WTC11 (cell line): ENCODE measurements at regions not wholly inside any gene's neighbourhood (a gene's known extent, or its start where the extent isn't known, plus 50 kb on each side); places are given as distances from the start of the nearest gene placed in this dataset.

ENCODE experiments used
- GABPB1 ChIP-seq: sonication (generic); formaldehyde crosslinking; IDR thresholded peaks from 2 replicates; pipeline ENCODE4 v1.8.1; 2023; ENCODE audit warnings: mild to moderate bottlenecking, missing genetic modification reagents
- NFYB ChIP-seq: sonication (generic); formaldehyde crosslinking; conservative IDR thresholded peaks from 2 replicates; pipeline ENCODE4 v1.8.0; 2022; ENCODE audit warnings: low read depth, missing genetic modification reagents
- NR1H2 ChIP-seq: sonication (generic); formaldehyde crosslinking; IDR thresholded peaks from 2 replicates; pipeline ENCODE4 v1.9.0; 2021; ENCODE audit warnings: mild to moderate bottlenecking, moderate library complexity, missing genetic modification reagents
- RELA ChIP-seq: sonication (generic); formaldehyde crosslinking; IDR thresholded peaks from 2 replicates; pipeline ENCODE4 v1.8.1; 2022; ENCODE audit warnings: missing genetic modification reagents, mild to moderate bottlenecking, borderline replicate concordance
- ZNF138 ChIP-seq: sonication (generic); formaldehyde crosslinking; conservative IDR thresholded peaks from 2 replicates; pipeline ENCODE4 v1.8.1; 2022; ENCODE audit warnings: mild to moderate bottlenecking, moderate library complexity, missing genetic modification reagents
- ZNF263 ChIP-seq: sonication (generic); formaldehyde crosslinking; IDR thresholded peaks from 2 replicates; pipeline ENCODE4 v1.8.1; 2022; ENCODE audit warnings: low read depth, mild to moderate bottlenecking, moderate library complexity, missing genetic modification reagents
- ZNF423 ChIP-seq: fragments of 250-450 bp; sonication (Bioruptor Pico); IDR thresholded peaks from 2 replicates; pipeline ENCODE4 v2.1.2; 2022; ENCODE audit warnings: mild to moderate bottlenecking, moderate library complexity
- TF ChIP-seq, protein P1 (sequence below): sonication (generic); formaldehyde crosslinking; conservative IDR thresholded peaks from 2 replicates; pipeline ENCODE4 v1.8.1; 2022; ENCODE audit warnings: mild to moderate bottlenecking, missing genetic modification reagents
- TF ChIP-seq, protein P2 (sequence below): fragments of 200-600 bp; IDR thresholded peaks from 2 replicates; pipeline ENCODE4 v1.8.0; 2022; ENCODE audit warnings: antibody characterized with exemption

GRCh38 chr2:187855689-187856088 is 301.5 kb upstream of the TFPI start:
- TF ChIP-seq NR1H2 (no peak), NFYB (CRISPR knock-in tag) (no peak), ZNF423 (CRISPR knock-in tag) (no peak), ZNF138 (no peak), RELA (CRISPR knock-in tag) (no peak), GABPB1 (no peak), ZNF263 (CRISPR knock-in tag) (no peak)
- TF ChIP-seq, protein P1, sequence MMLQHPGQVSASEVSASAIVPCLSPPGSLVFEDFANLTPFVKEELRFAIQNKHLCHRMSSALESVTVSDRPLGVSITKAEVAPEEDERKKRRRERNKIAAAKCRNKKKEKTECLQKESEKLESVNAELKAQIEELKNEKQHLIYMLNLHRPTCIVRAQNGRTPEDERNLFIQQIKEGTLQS = no peak
- TF ChIP-seq, protein P2, sequence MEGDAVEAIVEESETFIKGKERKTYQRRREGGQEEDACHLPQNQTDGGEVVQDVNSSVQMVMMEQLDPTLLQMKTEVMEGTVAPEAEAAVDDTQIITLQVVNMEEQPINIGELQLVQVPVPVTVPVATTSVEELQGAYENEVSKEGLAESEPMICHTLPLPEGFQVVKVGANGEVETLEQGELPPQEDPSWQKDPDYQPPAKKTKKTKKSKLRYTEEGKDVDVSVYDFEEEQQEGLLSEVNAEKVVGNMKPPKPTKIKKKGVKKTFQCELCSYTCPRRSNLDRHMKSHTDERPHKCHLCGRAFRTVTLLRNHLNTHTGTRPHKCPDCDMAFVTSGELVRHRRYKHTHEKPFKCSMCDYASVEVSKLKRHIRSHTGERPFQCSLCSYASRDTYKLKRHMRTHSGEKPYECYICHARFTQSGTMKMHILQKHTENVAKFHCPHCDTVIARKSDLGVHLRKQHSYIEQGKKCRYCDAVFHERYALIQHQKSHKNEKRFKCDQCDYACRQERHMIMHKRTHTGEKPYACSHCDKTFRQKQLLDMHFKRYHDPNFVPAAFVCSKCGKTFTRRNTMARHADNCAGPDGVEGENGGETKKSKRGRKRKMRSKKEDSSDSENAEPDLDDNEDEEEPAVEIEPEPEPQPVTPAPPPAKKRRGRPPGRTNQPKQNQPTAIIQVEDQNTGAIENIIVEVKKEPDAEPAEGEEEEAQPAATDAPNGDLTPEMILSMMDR = no peak
